ENCODE measurements at regions not wholly inside any gene's neighbourhood (a gene's known extent, or its start where the extent isn't known, plus 50 kb on each side); places are given as distances from the start of the nearest gene placed in this dataset.

- no peaks in the 10 kb centered on the region for H3K79me2 ChIP-seq (ENCODE audit: control insufficient read depth, insufficient read depth, low read length)
- H3K9ac ChIP-seq (ENCODE audit: low read length), result no peak overlapping the region
- no peaks in the 10 kb centered on the region for H3K27me3 ChIP-seq (replicated peaks in 1 of 4; ENCODE audit: control extremely low read depth in 1 of 4, control insufficient read depth in 3 of 4, insufficient read depth in 4 of 4, low read length in 3 of 4)
- no peak overlapping the region for H3K27ac Mint-ChIP-seq
- H3K27ac ChIP-seq (ENCODE audit: low read length in 2 of 2), result no peak overlapping the region
- WGBS (ENCODE audit: insufficient coverage), result no CpG with 5 or more reads among the region's 3 CpGs
- no peak overlapping the region for H2AFZ ChIP-seq (ENCODE audit: insufficient read depth, low read depth, low read length, poor library complexity, severe bottlenecking)
- no peaks in the 10 kb centered on the region for H3K36me3 ChIP-seq (replicated peaks in 1 of 2; ENCODE audit: control extremely low read depth in 1 of 2, control insufficient read depth in 1 of 2, extremely low read depth in 1 of 2, insufficient read depth in 2 of 2, low read length in 1 of 2)
- intact Hi-C loops (cut with micrococcal nuclease), result no loop called here
- H3K9me3 ChIP-seq (ENCODE audit: control extremely low read depth in 1 of 3, control insufficient read depth in 2 of 3, insufficient read depth in 1 of 3, low read length in 2 of 3), result no peaks in the 10 kb centered on the region
- no peaks in the 10 kb centered on the region for H3K4me1 ChIP-seq (ENCODE audit: control insufficient read depth in 2 of 2, insufficient read depth in 2 of 2, low read length in 2 of 2)
- POLR2A ChIA-PET, result no interaction called here
- ATAC-seq (ENCODE audit: low read depth) (no peak), DNase-seq (no peak)
- H4K20me1 ChIP-seq (ENCODE audit: control insufficient read depth, insufficient read depth, low read length, poor library complexity, severe bottlenecking), result no peaks in the 10 kb centered on the region
- H3K4me2 ChIP-seq (replicated peaks; ENCODE audit: low read depth, low read length, poor library complexity, severe bottlenecking), result no peak overlapping the region
- H3K4me3 Mint-ChIP-seq, result no peak overlapping the region
- H3K4me3 ChIP-seq (ENCODE audit: control extremely low read depth in 1 of 5, extremely low read depth in 1 of 5, insufficient read depth in 1 of 5, low read depth in 2 of 5, low read length in 4 of 5), result no peak overlapping the region
- CTCF ChIA-PET, result no interaction called here
- H3K9me3 Mint-ChIP-seq (ENCODE audit: insufficient read depth), result peaks cover 4% of the 10 kb centered on the region
- TF ChIP-seq CTCF (IDR thresholded peaks at IDR 0.05), result no peak
- no peak for TF ChIP-seq EZH2 (IDR thresholded peaks at IDR 0.05; ENCODE audit: borderline replicate concordance, insufficient read depth, low read depth, low read length, poor library complexity, severe bottlenecking)
- no peaks in the 10 kb centered on the region for H3K27me3 Mint-ChIP-seq
- no peaks in the 10 kb centered on the region for H3K4me1 Mint-ChIP-seq
These were observed 1432.6 kb upstream of the TMEFF2 start for GRCh38 chr2:193627187-193627926.

- no peak for ATAC-seq (ENCODE audit: low read depth)
- no peaks in the 10 kb centered on the region for H3K79me2 ChIP-seq (ENCODE audit: control insufficient read depth, insufficient read depth, low read length)
- H3K9ac ChIP-seq (ENCODE audit: low read length), result no peak overlapping the region
- TF ChIP-seq CTCF (IDR thresholded peaks at IDR 0.05) (no peak), EZH2 (IDR thresholded peaks at IDR 0.05; ENCODE audit: borderline replicate concordance, insufficient read depth, low read depth, low read length, poor library complexity, severe bottlenecking) (no peak)
- Mint-ChIP-seq H3K27ac (no peak overlapping the region), H3K27me3 (no peaks in the 10 kb centered on the region), H3K4me3 (no peak overlapping the region), H3K4me1 (no peaks in the 10 kb centered on the region), H3K9me3 (ENCODE audit: insufficient read depth) (no peaks in the 10 kb centered on the region)
- DNase-seq, result no peak
- no peaks in the 10 kb centered on the region for H3K36me3 ChIP-seq (replicated peaks in 1 of 2; ENCODE audit: control extremely low read depth in 1 of 2, control insufficient read depth in 1 of 2, extremely low read depth in 1 of 2, insufficient read depth in 2 of 2, low read length in 1 of 2)
- H3K4me3 ChIP-seq (ENCODE audit: control extremely low read depth in 1 of 5, extremely low read depth in 1 of 5, insufficient read depth in 1 of 5, low read depth in 2 of 5, low read length in 4 of 5), result no peak overlapping the region
- ChIA-PET POLR2A (no interaction called here), CTCF (no interaction called here)
- H3K27ac ChIP-seq (ENCODE audit: low read length in 2 of 2), result no peak overlapping the region
- no peak overlapping the region for H2AFZ ChIP-seq (ENCODE audit: insufficient read depth, low read depth, low read length, poor library complexity, severe bottlenecking)
- intact Hi-C loops (cut with micrococcal nuclease), result no loop called here
- H3K27me3 ChIP-seq (replicated peaks in 1 of 4; ENCODE audit: control extremely low read depth in 1 of 4, control insufficient read depth in 3 of 4, insufficient read depth in 4 of 4, low read length in 3 of 4), result no peaks in the 10 kb centered on the region
- no peaks in the 10 kb centered on the region for H3K9me3 ChIP-seq (ENCODE audit: control extremely low read depth in 1 of 3, control insufficient read depth in 2 of 3, insufficient read depth in 1 of 3, low read length in 2 of 3)
- H3K4me2 ChIP-seq (replicated peaks; ENCODE audit: low read depth, low read length, poor library complexity, severe bottlenecking), result no peak overlapping the region
- H3K4me1 ChIP-seq (ENCODE audit: control insufficient read depth in 2 of 2, insufficient read depth in 2 of 2, low read length in 2 of 2), result no peaks in the 10 kb centered on the region
- H4K20me1 ChIP-seq (ENCODE audit: control insufficient read depth, insufficient read depth, low read length, poor library complexity, severe bottlenecking), result no peaks in the 10 kb centered on the region
These were observed 1413.7 kb upstream of the TMEFF2 start for GRCh38 chr2:193608451-193608850.

Measured in B cell (primary cell).